Activated naive CD8-positive, alpha-beta T cell treated with anti-CD3 and anti-CD28 coated beads, Interleukin-2, amount 10 ng/mL, durations not matched to agents 7 days and 5 days (primary cell): ENCODE measurements at regions not wholly inside any gene's neighbourhood (a gene's known extent, or its start where the extent isn't known, plus 50 kb on each side); places are given as distances from the start of the nearest gene placed in this dataset.

ENCODE experiments used
- ATAC-seq: fragments of 150-1000 bp; cut with Tn5 transposase; one replicate; pipeline ENCODE4 v1.10.0; 2021; ENCODE audit warnings: low read depth, moderate library complexity
- POLR2A ChIA-PET: fragments of 350-600 bp; sonication (Branson Sonifier 250); formaldehyde crosslinking; loops from one replicate; lab custom pipeline; 2021; ENCODE audit warnings: antibody characterized with exemption; lab: Charles Lee
- DNase-seq: peaks from one replicate; pipeline ENCODE4 v3.0.0; 2021
- H3K27ac Mint-ChIP-seq: one replicate; pipeline ENCODE4 v1.8.0; 2022; ENCODE audit warnings: mild to moderate bottlenecking, mixed read lengths
- H3K27me3 Mint-ChIP-seq: one replicate; pipeline ENCODE4 v1.8.0; 2022; ENCODE audit warnings: mild to moderate bottlenecking, moderate library complexity, mixed read lengths
- H3K36me3 Mint-ChIP-seq: one replicate; pipeline ENCODE4 v1.8.0; 2021; ENCODE audit warnings: mild to moderate bottlenecking, mixed read lengths
- H3K4me1 Mint-ChIP-seq: one replicate; pipeline ENCODE4 v1.8.0; 2021; ENCODE audit warnings: mixed read lengths
- H3K4me3 Mint-ChIP-seq: one replicate; pipeline ENCODE4 v1.8.0; 2022; ENCODE audit warnings: mild to moderate bottlenecking, moderate library complexity, mixed read lengths
- H3K9me3 Mint-ChIP-seq: one replicate; pipeline ENCODE4 v1.8.0; 2021; ENCODE audit warnings: mixed read lengths

DNA sequence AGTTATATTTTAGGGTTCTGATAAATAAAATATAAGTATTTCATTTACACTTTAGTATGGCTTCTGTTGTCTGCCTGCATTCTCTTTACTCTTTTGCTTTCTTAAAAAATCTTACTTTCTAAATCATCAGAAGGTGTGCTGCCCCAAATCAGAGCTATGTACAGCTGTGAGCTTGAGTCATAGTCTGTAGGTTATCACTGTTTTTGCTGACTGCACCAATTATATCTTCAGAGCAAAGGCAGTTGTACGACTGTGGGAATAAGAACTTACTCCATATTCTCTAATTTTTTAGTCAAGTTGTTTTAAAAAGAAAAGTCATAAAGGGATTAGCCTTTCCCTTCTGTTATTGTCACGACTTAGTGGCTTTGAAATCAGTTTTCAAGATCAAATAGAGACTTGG is 1649.0 kb downstream of the HACE1 start:
- Mint-ChIP-seq H3K9me3 (no peaks in the 10 kb centered on the region), H3K27me3 (no peaks in the 10 kb centered on the region), H3K27ac (no peak overlapping the region), H3K4me1 (no peaks in the 10 kb centered on the region), H3K36me3 (no peaks in the 10 kb centered on the region), H3K4me3 (no peak overlapping the region)
- DNase-seq: no peak
- POLR2A ChIA-PET: interaction anchor here (0.6 kb wide), 1 partner anchor 103 kb away, joined by 4 read pairs; no protein-coding TSS in a partner anchor
- no peak for ATAC-seq

DNA sequence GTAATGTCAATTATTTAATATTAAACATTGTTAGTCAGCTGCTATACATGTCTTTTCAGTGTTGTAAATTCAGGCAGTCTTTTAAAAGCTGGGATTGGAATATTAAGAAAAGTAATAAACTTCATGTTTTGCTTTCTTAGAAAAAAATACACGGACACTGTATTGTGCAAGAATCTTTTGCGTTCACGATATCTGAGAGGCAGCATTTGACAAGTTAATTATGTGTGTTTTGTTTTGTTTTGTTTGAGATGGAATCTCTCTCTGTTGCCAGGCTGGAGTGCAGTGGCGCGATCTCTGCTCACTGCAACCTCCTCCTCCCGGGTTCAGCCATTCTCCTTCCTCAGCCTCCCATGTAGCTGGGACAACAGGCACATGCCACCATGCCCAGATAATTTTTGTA is 1661.3 kb downstream of the HACE1 start:
- H3K27me3 Mint-ChIP-seq: no peaks in the 10 kb centered on the region
- H3K36me3 Mint-ChIP-seq: no peaks in the 10 kb centered on the region
- H3K4me1 Mint-ChIP-seq: no peaks in the 10 kb centered on the region
- ATAC-seq (no peak), DNase-seq (no peak)
- POLR2A ChIA-PET: no interaction called here
- no peak overlapping the region for H3K4me3 Mint-ChIP-seq
- no peaks in the 10 kb centered on the region for H3K9me3 Mint-ChIP-seq
- H3K27ac Mint-ChIP-seq: no peak overlapping the region

DNA sequence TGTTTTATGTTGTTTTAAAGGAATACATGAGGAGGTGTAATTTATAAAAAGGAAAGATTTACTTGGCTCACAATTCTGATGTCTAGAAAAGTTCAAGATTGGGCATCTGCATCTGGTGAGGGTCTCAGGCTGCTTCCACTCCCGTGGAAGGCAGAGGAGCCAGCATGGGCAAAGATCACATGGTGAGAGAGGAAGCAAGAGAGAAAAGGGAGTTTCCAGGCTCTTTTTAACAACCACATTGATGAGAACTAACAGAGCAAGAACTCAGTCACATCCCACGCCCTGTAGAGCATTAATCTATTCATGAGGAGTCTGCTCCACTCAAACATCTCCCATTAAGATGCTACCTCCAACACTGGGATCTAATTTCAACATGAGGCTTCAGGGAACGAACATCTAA is 1666.3 kb downstream of the HACE1 start:
- H3K27me3 Mint-ChIP-seq: no peaks in the 10 kb centered on the region
- H3K4me3 Mint-ChIP-seq: no peak overlapping the region
- no peaks in the 10 kb centered on the region for H3K36me3 Mint-ChIP-seq
- no peaks in the 10 kb centered on the region for H3K4me1 Mint-ChIP-seq
- DNase-seq: no peak
- POLR2A ChIA-PET: no interaction called here
- no peak overlapping the region for H3K27ac Mint-ChIP-seq
- no peak for ATAC-seq
- no peaks in the 10 kb centered on the region for H3K9me3 Mint-ChIP-seq

DNA sequence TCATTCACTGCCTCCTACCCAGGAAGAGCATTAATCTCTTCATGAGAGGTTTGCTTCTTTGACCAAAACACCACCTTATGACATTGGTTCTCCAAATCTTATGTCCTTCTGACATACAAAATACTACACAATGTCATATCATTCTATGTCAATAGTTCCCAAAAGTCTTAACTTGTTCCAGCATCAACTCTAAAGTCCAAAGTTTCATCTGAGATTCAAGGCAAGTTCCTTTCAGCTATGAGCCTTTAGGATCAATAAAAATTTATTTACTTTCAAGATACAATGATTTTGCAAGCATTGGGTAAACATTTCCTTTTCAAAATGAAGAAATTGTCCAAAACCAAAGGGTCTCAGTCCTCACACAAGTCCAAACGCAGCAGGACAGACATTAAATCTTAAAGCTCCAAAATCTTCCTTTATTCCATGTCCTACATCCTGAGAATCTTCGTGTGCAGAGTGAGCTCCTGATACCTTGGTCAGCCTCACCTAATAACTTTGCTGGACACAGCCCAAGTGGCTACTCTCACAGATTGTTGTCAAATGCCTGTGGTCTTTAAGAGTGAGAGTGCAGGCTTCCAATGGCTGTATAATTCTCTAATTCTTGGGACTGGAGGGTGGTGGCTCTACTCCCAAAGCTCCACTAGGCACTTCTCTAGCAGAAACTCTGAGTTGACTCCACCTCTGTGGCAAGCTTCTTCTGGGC is 1668.2 kb downstream of the HACE1 start:
- Mint-ChIP-seq H3K9me3 (no peaks in the 10 kb centered on the region), H3K27ac (no peak overlapping the region), H3K27me3 (no peaks in the 10 kb centered on the region), H3K4me3 (no peak overlapping the region), H3K36me3 (no peaks in the 10 kb centered on the region), H3K4me1 (no peaks in the 10 kb centered on the region)
- POLR2A ChIA-PET: no interaction called here
- ATAC-seq (no peak), DNase-seq (no peak)

- H3K9me3 Mint-ChIP-seq: peaks cover 2% of the 10 kb centered on the region
- H3K36me3 Mint-ChIP-seq: no peaks in the 10 kb centered on the region
- H3K4me3 Mint-ChIP-seq: no peak overlapping the region
- H3K27ac Mint-ChIP-seq: no peak overlapping the region
- no peaks in the 10 kb centered on the region for H3K4me1 Mint-ChIP-seq
- no peaks in the 10 kb centered on the region for H3K27me3 Mint-ChIP-seq
- POLR2A ChIA-PET: no interaction called here
- no peak for ATAC-seq
- no peak for DNase-seq
Measured at GRCh38 chr6:103184776-103185175, 1674.9 kb downstream of the HACE1 start.

GRCh38 chr6:103183831-103184411 is 1675.8 kb downstream of the HACE1 start:
- ATAC-seq (no peak), DNase-seq (no peak)
- no peak overlapping the region for H3K4me3 Mint-ChIP-seq
- POLR2A ChIA-PET: no interaction called here
- peaks cover 2% of the 10 kb centered on the region for H3K9me3 Mint-ChIP-seq
- no peaks in the 10 kb centered on the region for H3K36me3 Mint-ChIP-seq
- H3K27ac Mint-ChIP-seq: no peak overlapping the region
- H3K27me3 Mint-ChIP-seq: no peaks in the 10 kb centered on the region
- no peaks in the 10 kb centered on the region for H3K4me1 Mint-ChIP-seq

GRCh38 chr6:103178193-103178592 is 1681.5 kb downstream of the HACE1 start:
- ATAC-seq: no peak
- H3K27me3 Mint-ChIP-seq: no peaks in the 10 kb centered on the region
- no peaks in the 10 kb centered on the region for H3K36me3 Mint-ChIP-seq
- no peaks in the 10 kb centered on the region for H3K4me1 Mint-ChIP-seq
- no peak overlapping the region for H3K4me3 Mint-ChIP-seq
- no peak overlapping the region for H3K27ac Mint-ChIP-seq
- POLR2A ChIA-PET: no interaction called here
- DNase-seq: no peak
- H3K9me3 Mint-ChIP-seq: peaks cover 4% of the 10 kb centered on the region

- peaks cover 1% of the 10 kb centered on the region for H3K9me3 Mint-ChIP-seq
- no peak overlapping the region for H3K4me3 Mint-ChIP-seq
- no peaks in the 10 kb centered on the region for H3K4me1 Mint-ChIP-seq
- DNase-seq (no peak), ATAC-seq (no peak)
- H3K27me3 Mint-ChIP-seq: no peaks in the 10 kb centered on the region
- POLR2A ChIA-PET: no interaction called here
- no peaks in the 10 kb centered on the region for H3K36me3 Mint-ChIP-seq
- H3K27ac Mint-ChIP-seq: no peak overlapping the region
Measured at GRCh38 chr6:103177791-103178190, 1681.9 kb downstream of the HACE1 start.

GRCh38 chr6:103175056-103175455 is 1684.7 kb downstream of the HACE1 start:
- ATAC-seq: no peak
- POLR2A ChIA-PET: no interaction called here
- Mint-ChIP-seq H3K36me3 (no peaks in the 10 kb centered on the region), H3K27ac (no peak overlapping the region), H3K4me3 (no peak overlapping the region), H3K27me3 (no peaks in the 10 kb centered on the region), H3K4me1 (no peaks in the 10 kb centered on the region), H3K9me3 (peaks cover 1% of the 10 kb centered on the region)
- no peak for DNase-seq

DNA sequence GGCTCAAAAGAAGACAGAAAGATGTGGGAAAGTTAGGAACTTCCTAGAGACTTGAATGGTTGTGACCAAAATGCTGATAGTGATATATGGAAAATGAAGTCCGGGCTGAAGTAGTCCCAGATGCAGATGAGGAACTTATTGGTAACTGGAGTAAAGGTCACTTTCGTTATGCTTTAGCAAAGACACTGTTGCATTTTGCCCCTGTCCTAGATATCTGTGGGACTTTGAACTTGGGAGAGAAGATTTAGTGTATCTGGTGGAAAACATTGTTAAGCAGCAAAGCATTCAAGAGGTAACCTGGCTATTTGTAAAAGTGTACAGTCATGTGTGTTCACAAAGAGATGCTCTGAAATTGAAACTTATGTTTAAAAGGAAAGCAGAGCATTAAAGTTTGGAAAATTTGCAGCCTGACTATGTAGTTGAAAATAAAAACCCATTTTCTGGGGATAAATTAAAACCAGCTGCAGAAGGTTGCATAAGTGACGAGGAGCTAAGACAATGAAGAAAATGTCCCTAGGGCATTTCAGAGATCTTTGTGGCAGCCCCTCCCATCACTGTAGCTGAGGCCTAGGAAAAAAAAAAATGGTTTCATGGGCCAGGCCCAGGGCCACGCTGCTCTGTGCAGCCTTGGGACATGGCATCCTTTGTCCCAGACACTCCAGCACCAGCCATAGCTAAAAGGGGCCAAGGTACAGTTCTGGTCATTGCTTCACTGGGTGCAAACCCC is 1692.2 kb downstream of the HACE1 start:
- DNase-seq (no peak), ATAC-seq (no peak)
- Mint-ChIP-seq H3K9me3 (peaks cover 7% of the 10 kb centered on the region), H3K27ac (no peak overlapping the region), H3K27me3 (no peaks in the 10 kb centered on the region), H3K4me3 (no peak overlapping the region), H3K4me1 (no peaks in the 10 kb centered on the region), H3K36me3 (no peaks in the 10 kb centered on the region)
- POLR2A ChIA-PET: no interaction called here

DNA sequence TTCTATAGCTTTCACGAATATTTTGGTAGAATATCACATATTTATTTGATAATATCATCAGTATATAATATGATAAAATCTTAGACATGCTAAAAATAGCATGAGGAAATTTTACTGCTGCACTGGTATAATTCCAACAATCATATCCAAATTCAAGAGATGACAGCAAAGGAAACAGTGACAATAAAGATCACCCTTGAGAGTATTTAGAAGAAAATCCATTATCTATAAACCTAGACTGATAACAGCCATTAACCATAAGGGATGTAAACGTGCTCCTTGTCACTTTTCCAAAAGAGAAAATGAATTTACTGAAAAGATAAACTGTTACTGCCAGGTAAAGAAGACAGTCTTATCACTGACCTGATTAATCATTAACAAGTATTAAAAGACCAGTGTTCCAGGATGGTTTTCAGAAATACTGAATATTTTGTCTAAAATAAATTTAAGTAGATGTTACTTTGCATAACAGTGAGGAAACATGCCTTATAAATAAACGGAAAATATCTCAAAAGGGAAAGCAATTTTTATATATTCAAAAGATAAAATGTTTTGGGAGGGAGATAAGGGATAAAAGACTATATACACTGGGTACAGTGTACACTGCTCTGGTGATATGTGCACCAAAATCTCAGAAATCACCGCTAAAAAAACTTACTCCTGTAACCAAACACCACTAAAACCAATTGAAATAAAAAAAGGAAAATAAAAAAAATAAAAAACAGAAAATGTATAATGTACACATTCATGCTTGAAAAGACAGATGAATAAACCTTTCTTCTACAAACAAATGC is 1704.7 kb downstream of the HACE1 start:
- POLR2A ChIA-PET: no interaction called here

DNA sequence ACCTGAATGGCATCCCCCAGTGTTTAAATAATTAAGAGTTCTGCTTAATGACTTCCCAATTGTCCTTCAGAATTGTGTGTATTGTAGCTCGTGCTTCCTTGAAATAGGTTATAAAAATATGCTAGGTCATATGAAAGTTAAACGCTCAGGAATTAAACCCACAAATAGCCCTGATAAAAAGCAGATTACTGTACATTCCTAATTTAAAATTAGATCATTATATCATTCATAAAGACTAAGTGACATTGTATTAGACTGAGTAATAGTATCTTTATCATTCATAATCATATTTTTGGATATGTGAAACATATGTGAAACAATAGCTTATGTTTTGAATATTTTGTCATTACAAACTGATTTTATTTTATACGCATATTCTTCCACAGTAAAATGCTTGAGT is 1706.7 kb downstream of the HACE1 start:
- Mint-ChIP-seq H3K27me3 (no peaks in the 10 kb centered on the region), H3K4me3 (no peak overlapping the region), H3K4me1 (no peaks in the 10 kb centered on the region), H3K36me3 (no peaks in the 10 kb centered on the region), H3K9me3 (no peaks in the 10 kb centered on the region), H3K27ac (no peak overlapping the region)
- DNase-seq: no peak
- POLR2A ChIA-PET: no interaction called here
- no peak for ATAC-seq

More for the DNA sequence above, 1704.7 kb downstream of the HACE1 start:
- Mint-ChIP-seq H3K27me3 (no peaks in the 10 kb centered on the region), H3K9me3 (no peaks in the 10 kb centered on the region), H3K4me1 (no peaks in the 10 kb centered on the region), H3K4me3 (no peak overlapping the region), H3K36me3 (no peaks in the 10 kb centered on the region), H3K27ac (no peak overlapping the region)
- DNase-seq (no peak), ATAC-seq (no peak)

GRCh38 chr6:103142902-103143301 is 1716.8 kb downstream of the HACE1 start:
- H3K9me3 Mint-ChIP-seq: no peaks in the 10 kb centered on the region
- H3K27ac Mint-ChIP-seq: no peak overlapping the region
- ATAC-seq: no peak
- no peak overlapping the region for H3K4me3 Mint-ChIP-seq
- no peak for DNase-seq
- H3K4me1 Mint-ChIP-seq: no peaks in the 10 kb centered on the region
- no peaks in the 10 kb centered on the region for H3K27me3 Mint-ChIP-seq
- no peaks in the 10 kb centered on the region for H3K36me3 Mint-ChIP-seq
- POLR2A ChIA-PET: no interaction called here
